Keratinocyte (primary cell): ENCODE measurements at regions not wholly inside any gene's neighbourhood (a gene's known extent, or its start where the extent isn't known, plus 50 kb on each side); places are given as distances from the start of the nearest gene placed in this dataset.

Experiments used
- CTCF ChIP-seq, 3 experiments: IDR thresholded peaks in 1 of 3; conservative IDR thresholded peaks in 1 of 3; optimal IDR thresholded peaks in 1 of 3; 2 replicates in 2 of 3; 3 replicates in 1 of 3; pipeline versions ENCODE3 to v1.5.1; 2011; ENCODE audit warnings: low read length in 3 of 3, mild to moderate bottlenecking in 3 of 3, moderate library complexity in 2 of 3, control low read depth in 1 of 3, inconsistent platforms in 1 of 3; ENCODE audit not compliant: insufficient read depth in 2 of 3; ENCODE audit errors: extremely low read depth in 1 of 3
- EZH2 ChIP-seq: IDR thresholded peaks from one replicate; pipeline ENCODE4 v1.6.1; 2012; ENCODE audit warnings: inconsistent platforms, mild to moderate bottlenecking, low read length, moderate library complexity

- TF ChIP-seq EZH2 (no peak), CTCF (optimal IDR thresholded peaks at IDR 0.05 in 1 of 3, IDR thresholded peaks at IDR 0.05 in 1 of 3, conservative IDR thresholded peaks at IDR 0.05 in 1 of 3; ENCODE audit: extremely low read depth in 1 of 3, insufficient read depth in 2 of 3, low read length in 3 of 3) (no peak)
These were observed 286.7 kb upstream of the TENM3 start for GRCh38 chr4:181956512-181956911.
